ENCODE measurements at regions not wholly inside any gene's neighbourhood (a gene's known extent, or its start where the extent isn't known, plus 50 kb on each side); places are given as distances from the start of the nearest gene placed in this dataset.
A peak's percentile ranks its signal among the peaks of the same experiment; 100 is the strongest.

- intact Hi-C loops (cut with DNase I) = no loop called here
- H3K27ac ChIP-seq = no peak overlapping the region
- no peaks in the 10 kb centered on the region for H3K27me3 ChIP-seq
- no peaks in the 10 kb centered on the region for H3K4me1 ChIP-seq
- no peaks in the 10 kb centered on the region for H3K36me3 ChIP-seq
- H3K9me3 ChIP-seq = no peaks in the 10 kb centered on the region
- WGBS, 4 donors = 69 to 94% (median 85%) methylated on average over 2 of the region's 2 CpGs
- DNase-seq (no peak), ATAC-seq (no peak)
- no peak overlapping the region for H3K4me3 ChIP-seq
- TF ChIP-seq CTCF (IDR thresholded peaks at IDR 0.05) = no peak
- no peak for TF ChIP-seq POLR2A (IDR thresholded peaks at IDR 0.05)
Observed at GRCh38 chr2:19300961-19301360, 57.5 kb downstream of the OSR1 start.

- no peak for ATAC-seq
- TF ChIP-seq CTCF (IDR thresholded peaks at IDR 0.05) = no peak
- TF ChIP-seq POLR2A (IDR thresholded peaks at IDR 0.05) = no peak
- no peak overlapping the region for H3K27ac ChIP-seq
- intact Hi-C loops (cut with DNase I) = no loop called here
- H3K4me3 ChIP-seq = no peak overlapping the region
- no peaks in the 10 kb centered on the region for H3K36me3 ChIP-seq
- H3K27me3 ChIP-seq = no peaks in the 10 kb centered on the region
- no peaks in the 10 kb centered on the region for H3K9me3 ChIP-seq
- H3K4me1 ChIP-seq = no peaks in the 10 kb centered on the region
- DNase-seq = no peak
Observed at GRCh38 chr2:19299522-19299921, 58.9 kb downstream of the OSR1 start.

- H3K4me3 ChIP-seq = no peak overlapping the region
Observed at GRCh38 chr2:19299032-19299431, 59.4 kb downstream of the OSR1 start.

GRCh38 chr2:19297716-19298115, 60.7 kb downstream of the OSR1 start:
- H3K4me1 ChIP-seq = no peaks in the 10 kb centered on the region
- no peak overlapping the region for H3K4me3 ChIP-seq
- H3K36me3 ChIP-seq = no peaks in the 10 kb centered on the region
- intact Hi-C loops (cut with DNase I) = no loop called here
- no peak for TF ChIP-seq CTCF (IDR thresholded peaks at IDR 0.05)
- TF ChIP-seq POLR2A (IDR thresholded peaks at IDR 0.05) = no peak
- no peak for DNase-seq
- 73 to 90% (median 79%) methylated on average over 7 of the region's 7 CpGs for WGBS, 4 donors
- H3K9me3 ChIP-seq = no peaks in the 10 kb centered on the region
- ATAC-seq = no peak
- no peak overlapping the region for H3K27ac ChIP-seq
- no peaks in the 10 kb centered on the region for H3K27me3 ChIP-seq

More at GRCh38 chr2:19299032-19299431, 59.4 kb downstream of the OSR1 start:
- ATAC-seq = peak in 1 of 4 donors; percentile 62
- no peak overlapping the region for H3K27ac ChIP-seq
- H3K9me3 ChIP-seq = no peaks in the 10 kb centered on the region
- H3K4me1 ChIP-seq = no peaks in the 10 kb centered on the region
- WGBS, 4 donors = 58 to 71% (median 63%) methylated on average over 7 of the region's 7 CpGs
- no peak for DNase-seq
- no peaks in the 10 kb centered on the region for H3K27me3 ChIP-seq
- no peak for TF ChIP-seq POLR2A (IDR thresholded peaks at IDR 0.05)
- no peak for TF ChIP-seq CTCF (IDR thresholded peaks at IDR 0.05)
- no peaks in the 10 kb centered on the region for H3K36me3 ChIP-seq
- intact Hi-C loops (cut with DNase I) = no loop called here

All from heart left ventricle (tissue), 16 donors.